Stomach (tissue), 8 donors: ENCODE measurements at regions not wholly inside any gene's neighbourhood (a gene's known extent, or its start where the extent isn't known, plus 50 kb on each side); places are given as distances from the start of the nearest gene placed in this dataset.
"Not testable (repeated sequence)": the region's sequence is repeated elsewhere in the genome, so short reads cannot be mapped to it uniquely, and the experiment has no call there.

Experiments
- DNase-seq, 2 donors: peaks; one replicate each; pipeline versions ENCODE4 v3.0.0 to v3.0.0-alpha.2; 2013 to 2019
- H3K27ac ChIP-seq, 5 donors: fragments of 200-600 bp in 4 of 5; sonication (generic) in 4 of 5; one replicate each; pipeline ENCODE4 v1.5.1; 2013 to 2019; ENCODE audit warnings: mild to moderate bottlenecking in 1 of 5, moderate library complexity in 1 of 5
- H3K27me3 ChIP-seq, 3 donors: fragments of 200-600 bp; sonication (generic); one replicate each; pipeline ENCODE4 v1.5.1; 2017 to 2019; ENCODE audit warnings: mixed run types in 1 of 3
- H3K36me3 ChIP-seq, 4 donors: fragments of 200-600 bp; sonication (generic); 1 replicate in 3 of 4; 2 replicates in 1 of 4; pipeline ENCODE4 v1.5.1; 2016 to 2019
- H3K4me1 ChIP-seq, 4 donors: fragments of 200-600 bp; sonication (generic); one replicate each; pipeline ENCODE4 v1.5.1; 2016 to 2019
- H3K4me3 ChIP-seq, 4 donors: fragments of 200-600 bp; sonication (generic) in 3 of 4; one replicate each; pipeline ENCODE4 v1.5.1; 2016 to 2019; ENCODE audit warnings: mild to moderate bottlenecking in 1 of 4
- H3K9me3 ChIP-seq, 4 donors: fragments of 200-600 bp; sonication (generic); one replicate each; pipeline ENCODE4 v1.5.1; 2016 to 2019
- CTCF ChIP-seq, 7 experiments: fragments of 450-650 bp in 4 of 7; fragments of 200-600 bp in 3 of 7; sonication (generic) in 3 of 7; IDR thresholded peaks; one replicate each; pipeline ENCODE4 v1.5.1; 2016 to 2019; ENCODE audit warnings: antibody characterized with exemption in 7 of 7, control low read depth in 2 of 7, mild to moderate bottlenecking in 1 of 7
- EP300 ChIP-seq: sonication (generic); formaldehyde crosslinking; IDR thresholded peaks from one replicate; pipeline ENCODE4 v1.6.1; 2017; ENCODE audit warnings: antibody characterized with exemption
- POLR2A ChIP-seq, 4 donors: fragments of 450-650 bp; IDR thresholded peaks; one replicate each; pipeline ENCODE4 v1.6.1; 2016; ENCODE audit warnings: antibody characterized with exemption in 4 of 4, control low read depth in 2 of 4, mild to moderate bottlenecking in 1 of 4, moderate library complexity in 1 of 4
- POLR2AphosphoS5 ChIP-seq, 3 donors: sonication (generic); formaldehyde crosslinking; IDR thresholded peaks; one replicate each; pipeline ENCODE4 v1.6.1; 2016; ENCODE audit warnings: antibody characterized with exemption in 3 of 3
- WGBS, 5 donors: extraction: QIAGEN DNeasy Blood & Tissue Kit in 3 of 5; methylation state at CpG; one replicate each; pipeline versions ENCODE4 v1.1.5 to v1.1.7; 2013 to 2018; 5-methylcytosine and 5-hydroxymethylcytosine counted together
- intact Hi-C: fragments of 100-400 bp; cut with DNase I; formaldehyde crosslinking; loops from one replicate; pipeline ENCODE4 v1.15.1; 2023; ENCODE audit warnings: low total_unique reads
- donor health status: healthy with polysubstance abuse.
- donor health status: Bipolar disorder and iron deficiency.
- donor health status: healthy.

GRCh38 chr22:25495285-25495684 lies 69.2 kb upstream of the GRK3 start:
- H3K27ac ChIP-seq: no peak overlapping the region
- no peaks in the 10 kb centered on the region for H3K9me3 ChIP-seq
- WGBS, 5 donors: 79 to 100% (median 86%) methylated on average over 1 of the region's 1 CpG
- TF ChIP-seq CTCF (IDR thresholded peaks at IDR 0.05): no peak
- TF ChIP-seq EP300: no peak
- TF ChIP-seq POLR2A (IDR thresholded peaks at IDR 0.05): no peak
- TF ChIP-seq POLR2AphosphoS5 (IDR thresholded peaks at IDR 0.05): no peak
- intact Hi-C loops: no loop called here
- H3K4me3 ChIP-seq: no peak overlapping the region
- H3K36me3 ChIP-seq: peaks cover 0 to 7% (median 0%) of the 10 kb centered on the region in 4 donors
- H3K4me1 ChIP-seq: no peaks in the 10 kb centered on the region
- H3K27me3 ChIP-seq: peaks cover 0 to 11% (median 0%) of the 10 kb centered on the region in 3 donors
- no peak for DNase-seq

GRCh38 chr22:25496396-25497064 lies 67.9 kb upstream of the GRK3 start:
- WGBS, 5 donors: 62 to 80% (median 71%) methylated on average over 4 of the region's 4 CpGs

GRCh38 chr22:25497181-25497641 lies 67.3 kb upstream of the GRK3 start:
- H3K27ac ChIP-seq: no peak overlapping the region
- no peak overlapping the region for H3K4me3 ChIP-seq
- WGBS, 5 donors: 37 to 61% (median 51%) methylated on average over 2 of the region's 2 CpGs
- DNase-seq: no peak
- intact Hi-C loops: no loop called here
- peaks cover 0 to 11% (median 0%) of the 10 kb centered on the region in 3 donors for H3K27me3 ChIP-seq
- H3K4me1 ChIP-seq: no peaks in the 10 kb centered on the region
- no peak for TF ChIP-seq CTCF (IDR thresholded peaks at IDR 0.05)
- no peak for TF ChIP-seq POLR2A (IDR thresholded peaks at IDR 0.05)
- TF ChIP-seq POLR2AphosphoS5 (IDR thresholded peaks at IDR 0.05): no peak
- TF ChIP-seq EP300: no peak
- no peaks in the 10 kb centered on the region for H3K36me3 ChIP-seq
- H3K9me3 ChIP-seq: no peaks in the 10 kb centered on the region

More at GRCh38 chr22:25496396-25497064, 67.9 kb upstream of the GRK3 start:
- DNase-seq: no peak
- intact Hi-C loops: no loop called here
- TF ChIP-seq EP300: no peak
- TF ChIP-seq CTCF (IDR thresholded peaks at IDR 0.05): no peak
- TF ChIP-seq POLR2A (IDR thresholded peaks at IDR 0.05): no peak
- TF ChIP-seq POLR2AphosphoS5 (IDR thresholded peaks at IDR 0.05): no peak
- peaks cover 0 to 11% (median 0%) of the 10 kb centered on the region in 3 donors for H3K27me3 ChIP-seq
- H3K4me1 ChIP-seq: no peaks in the 10 kb centered on the region
- H3K27ac ChIP-seq: no peak overlapping the region
- H3K36me3 ChIP-seq: no peaks in the 10 kb centered on the region
- no peak overlapping the region for H3K4me3 ChIP-seq
- no peaks in the 10 kb centered on the region for H3K9me3 ChIP-seq

GRCh38 chr22:25497716-25498115 lies 66.8 kb upstream of the GRK3 start:
- 45 to 88% (median 62%) methylated on average over 2 of the region's 2 CpGs for WGBS, 5 donors
- Histone ChIP-seq H3K9me3 (no peaks in the 10 kb centered on the region), H3K4me1 (no peaks in the 10 kb centered on the region), H3K27me3 (peaks cover 0 to 11% (median 0%) of the 10 kb centered on the region in 3 donors), H3K4me3 (no peak overlapping the region), H3K27ac (no peak overlapping the region), H3K36me3 (no peaks in the 10 kb centered on the region)
- DNase-seq: no peak
- no peak for TF ChIP-seq CTCF (IDR thresholded peaks at IDR 0.05)
- TF ChIP-seq POLR2A (IDR thresholded peaks at IDR 0.05): no peak
- no peak for TF ChIP-seq EP300
- no peak for TF ChIP-seq POLR2AphosphoS5 (IDR thresholded peaks at IDR 0.05)
- intact Hi-C loops: no loop called here

- WGBS, 5 donors: 64 to 84% (median 75%) methylated on average over 3 of the region's 3 CpGs
- intact Hi-C loops, H3K4me3 ChIP-seq, H3K27ac ChIP-seq, H3K9me3 ChIP-seq, H3K4me1 ChIP-seq, H3K27me3 ChIP-seq, DNase-seq, H3K36me3 ChIP-seq: not testable (repeated sequence)
Measured at GRCh38 chr22:25500671-25501070, 63.8 kb upstream of the GRK3 start.

- H3K9me3 ChIP-seq, H3K27ac ChIP-seq, H3K4me3 ChIP-seq, DNase-seq, H3K36me3 ChIP-seq, H3K4me1 ChIP-seq, H3K27me3 ChIP-seq, intact Hi-C loops: not testable (repeated sequence)
- 62 to 82% (median 75%) methylated on average over 1 of the region's 1 CpG; no CpG with 5 or more reads in 1 of the 5 donors for WGBS, 5 donors
Measured at GRCh38 chr22:25504017-25504416, 60.5 kb upstream of the GRK3 start.
